K562 (cell line): ENCODE measurements at regions not wholly inside any gene's neighbourhood (a gene's known extent, or its start where the extent isn't known, plus 50 kb on each side); places are given as distances from the start of the nearest gene placed in this dataset.

Experiments
- ATAC-seq: fragments of 200-7000 bp; cut with Tn5 transposase; 3 replicates; pipeline ENCODE4 v1.9.1; 2020; ENCODE audit warnings: moderate library complexity
- BruUV-seq: library from RNA; stranded (reverse); fragments of 400-500 nt; replicated peaks from 2 replicates; lab custom pipeline; 2021; lab: Mats Ljungman, UMichigan
- CTCF ChIA-PET: fragments of 300-600 bp; formaldehyde crosslinking; extraction: SDS; loops from one replicate; lab custom pipeline; 2021; ENCODE audit warnings: low intra/inter-chr PET ratio; lab: Yijun Ruan, JAX
- POLR2A ChIA-PET: fragments of 300-600, 350-650 bp; sonication (Branson Sonifier 250); formaldehyde crosslinking; extraction: SDS; loops from one replicate; lab custom pipeline; 2021; ENCODE audit warnings: antibody characterized with exemption, inconsistent platforms; lab: Yijun Ruan, JAX
- DNase-seq, 4 experiments: peaks; one replicate each; pipeline versions ENCODE4 v3.0.0 to v3.0.0-alpha.2; 2011 to 2018; ENCODE audit warnings: low spot score in 3 of 4, mixed read lengths in 3 of 4; ENCODE audit errors: extremely low read depth in 1 of 4
- FAIRE-seq: peaks from 2 replicates; lab custom pipeline; 2011; peaks lifted over from hg19 to GRCh38; lab: Jason Lieb, UNC
- H2AFZ ChIP-seq: 2 replicates; pipeline ENCODE4 v1.6.0; 2011; ENCODE audit warnings: low read depth, low read length, control low read depth, inconsistent platforms
- H3K27ac ChIP-seq: fragments of 200-600 bp; 3 replicates; pipeline ENCODE4 v1.8.0; 2011; ENCODE audit warnings: low read depth, mild to moderate bottlenecking, control low read depth, inconsistent platforms, low read length, moderate library complexity, mixed read lengths; ENCODE audit errors: extremely low read depth
- H3K27me3 ChIP-seq, 2 experiments: fragments of 300-600 bp in 1 of 2; 2 replicates in 1 of 2; 3 replicates in 1 of 2; pipeline versions ENCODE4 v1.6.0 to v1.8.0; 2011; ENCODE audit warnings: inconsistent platforms in 2 of 2, low read length in 2 of 2, mild to moderate bottlenecking in 1 of 2, mixed read lengths in 1 of 2, moderate library complexity in 1 of 2; ENCODE audit not compliant: control insufficient read depth in 2 of 2, insufficient read depth in 2 of 2
- H3K36me3 ChIP-seq: fragments of 300-600 bp; 3 replicates; pipeline ENCODE4 v1.8.0; 2011; ENCODE audit warnings: mild to moderate bottlenecking, low read length, inconsistent platforms; ENCODE audit not compliant: control insufficient read depth, insufficient read depth
- H3K4me1 ChIP-seq, 2 experiments: fragments of 200-600 bp in 1 of 2; replicated peaks in 1 of 2; 2 replicates in 1 of 2; 3 replicates in 1 of 2; pipeline versions ENCODE4 v1.5.1 to v1.8.0; 2011; ENCODE audit warnings: inconsistent platforms in 2 of 2, low read length in 2 of 2, mild to moderate bottlenecking in 1 of 2, mixed read lengths in 1 of 2, moderate library complexity in 1 of 2; ENCODE audit not compliant: control insufficient read depth in 2 of 2, insufficient read depth in 2 of 2
- H3K4me2 ChIP-seq: 2 replicates; pipeline ENCODE4 v1.6.1; 2011; ENCODE audit warnings: low read length, control low read depth, inconsistent platforms, mixed read lengths; ENCODE audit not compliant: insufficient read depth
- H3K4me3 ChIP-seq: fragments of 200-600 bp; sonication (generic), shearing (Covaris generic); 2 replicates; pipeline ENCODE4 v1.5.1; 2016; ENCODE audit warnings: control low read depth, inconsistent platforms
- H3K79me2 ChIP-seq: fragments of 200-600 bp; 3 replicates; pipeline ENCODE4 v1.8.0; 2011; ENCODE audit warnings: low read length, inconsistent platforms; ENCODE audit not compliant: control insufficient read depth, insufficient read depth
- H3K9ac ChIP-seq, 2 experiments: 2 replicates each; pipeline versions ENCODE4 v1.6.0 to v1.6.1; 2011; ENCODE audit warnings: low read depth in 2 of 2, low read length in 2 of 2, control low read depth in 1 of 2, inconsistent platforms in 1 of 2, mild to moderate bottlenecking in 1 of 2, mixed read lengths in 1 of 2; ENCODE audit not compliant: insufficient read depth in 1 of 2
- H3K9me1 ChIP-seq: one replicate; pipeline ENCODE4 v1.6.0; 2011; ENCODE audit warnings: inconsistent platforms, mild to moderate bottlenecking, low read length, moderate library complexity; ENCODE audit not compliant: control insufficient read depth, insufficient read depth
- H3K9me3 ChIP-seq: replicated peaks from 2 replicates; pipeline ENCODE4 v1.5.1; 2011; ENCODE audit warnings: low read depth, low read length, inconsistent platforms; ENCODE audit not compliant: control insufficient read depth, insufficient read depth
- H4K20me1 ChIP-seq: replicated peaks from 2 replicates; pipeline ENCODE4 v1.6.1; 2011; ENCODE audit warnings: low read length, inconsistent platforms, mixed read lengths; ENCODE audit not compliant: control insufficient read depth, insufficient read depth
- CEBPZ ChIP-seq: fragments of 150-350 bp; IDR thresholded peaks from 2 replicates; pipeline ENCODE4 v1.6.1; 2014; ENCODE audit warnings: low read depth, mild to moderate bottlenecking, low read length, borderline replicate concordance
- ERF ChIP-seq: fragments of 450-650 bp; formaldehyde crosslinking; IDR thresholded peaks from 2 replicates; pipeline ENCODE4 v1.4.0; 2020; ENCODE audit warnings: mild to moderate bottlenecking, mixed read lengths
- MCM3 ChIP-seq: fragments of 450-650 bp; IDR thresholded peaks from 2 replicates; pipeline ENCODE4 v1.6.1; 2016
- NFIC ChIP-seq: fragments of 450-650 bp; IDR thresholded peaks from 2 replicates; pipeline ENCODE4 v1.6.1; 2017; ENCODE audit warnings: mild to moderate bottlenecking, inconsistent platforms
- NR2F6 ChIP-seq: fragments of 450-650 bp; formaldehyde crosslinking; IDR thresholded peaks from 2 replicates; pipeline ENCODE4 v1.4.0; 2020; ENCODE audit warnings: mild to moderate bottlenecking
- RUNX1 ChIP-seq: sonication (generic); IDR thresholded peaks from 2 replicates; pipeline ENCODE4 v1.6.1; 2016; ENCODE audit warnings: antibody characterized with exemption, low read depth
- SOX6 ChIP-seq: fragments of 450-650 bp; IDR thresholded peaks from 2 replicates; pipeline ENCODE4 v1.6.1; 2014; ENCODE audit warnings: mild to moderate bottlenecking
- SRSF1 ChIP-seq: fragments of 200-400 bp; formaldehyde crosslinking; IDR thresholded peaks from 2 replicates; pipeline ENCODE4 v1.6.1; 2017; ENCODE audit warnings: mild to moderate bottlenecking, low read depth, low read length, moderate library complexity
- TARDBP ChIP-seq: fragments of 450-650 bp; IDR thresholded peaks from 2 replicates; pipeline ENCODE4 v1.6.1; 2016
- TSC22D4 ChIP-seq: fragments of 450-650 bp; IDR thresholded peaks from 2 replicates; pipeline ENCODE4 v1.6.1; 2016; ENCODE audit warnings: missing genetic modification characterization, missing biosample characterization, control low read depth
- ZNF12 ChIP-seq: sonication (generic); formaldehyde crosslinking; IDR thresholded peaks from 2 replicates; pipeline ENCODE4 v1.4.0; 2020; ENCODE audit warnings: mild to moderate bottlenecking, missing genetic modification reagents
- ZNF511 ChIP-seq: sonication (generic); formaldehyde crosslinking; IDR thresholded peaks from 2 replicates; pipeline ENCODE4 v1.8.0; 2022; ENCODE audit warnings: mild to moderate bottlenecking, missing genetic modification reagents
- ZNF586 ChIP-seq: fragments of 450-650 bp; formaldehyde crosslinking; conservative IDR thresholded peaks from 2 replicates; pipeline ENCODE4 v1.4.0; 2020; ENCODE audit warnings: mild to moderate bottlenecking, moderate library complexity
- ZNF707 ChIP-seq: fragments of 250-450 bp; sonication (Bioruptor Pico); conservative IDR thresholded peaks from 2 replicates; pipeline ENCODE4 v1.8.0; 2022; ENCODE audit warnings: inconsistent platforms, mild to moderate bottlenecking, moderate library complexity
- ZZZ3 ChIP-seq: fragments of 450-650 bp; IDR thresholded peaks from 2 replicates; pipeline ENCODE4 v1.6.1; 2016; ENCODE audit warnings: antibody characterized with exemption, mild to moderate bottlenecking, moderate library complexity
- WGBS: fragments of 100-300 bp; shearing (Covaris generic); methylation state at CpG from one replicate; pipeline ENCODE4 v1.1.6; 2016; ENCODE audit warnings: low coverage, mixed read lengths; ENCODE audit not compliant: insufficient coverage; ENCODE audit errors: missing lambda C conversion rate; 5-methylcytosine and 5-hydroxymethylcytosine counted together
- in situ Hi-C: fragments of 300-500 bp; cut with MboI; formaldehyde crosslinking; loops from 4 replicates; pipeline ENCODE4 v1.15.0; 2018; ENCODE audit warnings: inconsistent platforms, mixed read lengths
- intact Hi-C: fragments of 100-400 bp; cut with micrococcal nuclease; formaldehyde crosslinking; loops from 2 replicates; pipeline ENCODE4 v1.14.2; 2022
- TF ChIP-seq, protein P1 (sequence below): fragments of 200-800 bp; sonication (Bioruptor generic); IDR thresholded peaks from 2 replicates; pipeline ENCODE4 v1.6.1; 2017; ENCODE audit warnings: missing genetic modification characterization, missing compliant biosample characterization

DNA sequence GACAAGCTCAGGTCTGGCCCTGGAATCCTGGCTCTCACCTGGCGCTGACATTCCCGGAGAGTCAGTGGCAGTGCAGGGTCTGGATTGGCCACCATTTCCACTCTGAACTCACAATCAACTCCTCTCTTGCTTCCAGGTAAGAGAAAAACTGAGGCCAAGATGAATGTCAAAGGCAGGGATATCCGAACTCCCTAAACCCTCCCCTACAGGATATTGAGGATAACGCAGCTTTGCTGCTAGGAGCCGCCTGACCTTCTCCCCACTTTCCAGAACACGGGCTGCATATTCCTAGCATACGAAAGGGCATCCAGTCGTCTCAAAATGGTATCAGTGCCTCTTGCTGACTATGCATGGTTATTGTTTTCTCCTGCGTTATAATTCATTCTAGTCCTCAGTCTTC is 473.4 kb downstream of the SOX9 start:
- Histone ChIP-seq H3K27me3 (peaks cover 10 to 31% of the 10 kb centered on the region in 2 experiments; a peak in 4 of 5 replicates), H3K79me2 (no peaks in the 10 kb centered on the region), H3K4me1 (peaks cover 0 to 13% of the 10 kb centered on the region in 2 experiments; a peak in 2 of 5 replicates), H3K4me3 (no peak overlapping the region), H3K36me3 (no peaks in the 10 kb centered on the region), H3K27ac (no peak overlapping the region), H4K20me1 (0 out of 2 replicates have a peak, but pooled peaks cover 5% of the 10 kb centered on the region), H2AFZ (no peak overlapping the region), H3K9me1 (peaks cover 3% of the 10 kb centered on the region), H3K9ac (no peak overlapping the region), H3K9me3 (no peaks in the 10 kb centered on the region), H3K4me2 (no peak overlapping the region)
- intact Hi-C loops (no loop called here), in situ Hi-C loops (no loop called here)
- ChIA-PET CTCF (no interaction called here), POLR2A (no interaction called here)
- DNase-seq = no peak
- no peak for ATAC-seq
- WGBS = 1% methylated on average over 9 of the region's 9 CpGs
- BruUV-seq = no TSS peak
- FAIRE-seq = no peak
- TF ChIP-seq NR2F6 (CRISPR knock-in tag) (no peak), ZNF511 (CRISPR knock-in tag) (no peak), RUNX1 (no peak), ZNF586 (CRISPR knock-in tag) (no peak), ZZZ3 (no peak), TARDBP (no peak), MCM3 (no peak), ZNF707 (no peak), SOX6 (no peak), TSC22D4 (no peak), NFIC (no peak), ZNF12 (no peak), SRSF1 (no peak), ERF (CRISPR knock-in tag) (no peak), CEBPZ (no peak)
- TF ChIP-seq, protein P1, sequence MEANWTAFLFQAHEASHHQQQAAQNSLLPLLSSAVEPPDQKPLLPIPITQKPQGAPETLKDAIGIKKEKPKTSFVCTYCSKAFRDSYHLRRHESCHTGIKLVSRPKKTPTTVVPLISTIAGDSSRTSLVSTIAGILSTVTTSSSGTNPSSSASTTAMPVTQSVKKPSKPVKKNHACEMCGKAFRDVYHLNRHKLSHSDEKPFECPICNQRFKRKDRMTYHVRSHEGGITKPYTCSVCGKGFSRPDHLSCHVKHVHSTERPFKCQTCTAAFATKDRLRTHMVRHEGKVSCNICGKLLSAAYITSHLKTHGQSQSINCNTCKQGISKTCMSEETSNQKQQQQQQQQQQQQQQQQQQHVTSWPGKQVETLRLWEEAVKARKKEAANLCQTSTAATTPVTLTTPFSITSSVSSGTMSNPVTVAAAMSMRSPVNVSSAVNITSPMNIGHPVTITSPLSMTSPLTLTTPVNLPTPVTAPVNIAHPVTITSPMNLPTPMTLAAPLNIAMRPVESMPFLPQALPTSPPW (CRISPR knock-in tag) = no peak
